GM12874 (cell line): ENCODE measurements at regions not wholly inside any gene's neighbourhood (a gene's known extent, or its start where the extent isn't known, plus 50 kb on each side); places are given as distances from the start of the nearest gene placed in this dataset.

Experiments used
- CTCF ChIP-seq: IDR thresholded peaks from 2 replicates; pipeline ENCODE4 v1.5.1; 2011; ENCODE audit warnings: low read depth, mild to moderate bottlenecking, control low read depth, low read length, moderate library complexity; ENCODE audit not compliant: insufficient read depth

GRCh38 chr5:44603496-44604272, 205.1 kb upstream of the MRPS30 start:
- peak; percentile 41; the same call in 1 of the 2 replicates for TF ChIP-seq CTCF

GRCh38 chr5:44574678-44575077, 185.5 kb upstream of the FGF10 start:
- no peak for TF ChIP-seq CTCF

DNA sequence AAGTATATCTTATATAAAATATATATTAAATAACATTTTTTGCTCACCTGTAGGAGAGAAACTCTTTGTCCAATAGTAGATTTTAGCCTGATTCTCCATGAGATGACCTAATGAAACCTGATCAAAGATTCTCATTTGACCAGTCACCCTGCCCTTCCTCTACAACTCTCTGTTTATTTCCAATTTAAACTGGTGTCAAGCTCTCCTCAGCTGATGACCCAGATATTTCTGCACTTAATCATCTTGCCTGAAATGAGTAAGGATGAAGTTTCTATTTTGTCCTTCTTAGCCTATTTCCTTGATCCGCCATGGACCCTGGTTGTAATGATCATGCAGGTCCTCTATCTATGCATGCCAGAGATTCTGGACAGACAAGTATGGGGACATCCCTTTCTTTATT, 179.3 kb upstream of the FGF10 start:
- no peak for TF ChIP-seq CTCF

- no peak for TF ChIP-seq CTCF
Measured at GRCh38 chr5:44565902-44566301, 176.7 kb upstream of the FGF10 start.

DNA sequence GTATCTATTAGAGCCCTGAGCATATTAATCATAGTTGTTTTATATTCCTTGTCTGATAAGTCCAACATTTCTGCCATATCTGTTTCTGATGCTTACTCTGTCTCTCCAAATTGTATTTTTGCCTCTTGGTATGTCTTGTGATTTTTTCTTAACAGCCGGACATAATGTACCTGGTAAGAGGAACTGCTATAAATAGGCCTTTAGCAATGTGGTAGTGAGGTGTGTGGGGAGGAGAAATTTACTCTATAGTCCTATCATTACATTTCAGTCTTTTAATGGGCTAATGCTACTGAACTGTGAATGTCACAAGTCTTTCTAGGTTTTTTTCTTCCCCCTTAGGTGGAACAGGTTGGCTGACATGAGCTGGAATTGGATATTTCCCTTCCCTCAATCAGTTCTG, 176.1 kb upstream of the FGF10 start:
- no peak for TF ChIP-seq CTCF

GRCh38 chr5:44546286-44546685, 157.1 kb upstream of the FGF10 start:
- no peak for TF ChIP-seq CTCF

- TF ChIP-seq CTCF = no peak
Measured at GRCh38 chr5:44543511-44543910, 154.3 kb upstream of the FGF10 start.
